ENCODE measurements at regions not wholly inside any gene's neighbourhood (a gene's known extent, or its start where the extent isn't known, plus 50 kb on each side); places are given as distances from the start of the nearest gene placed in this dataset.

DNA sequence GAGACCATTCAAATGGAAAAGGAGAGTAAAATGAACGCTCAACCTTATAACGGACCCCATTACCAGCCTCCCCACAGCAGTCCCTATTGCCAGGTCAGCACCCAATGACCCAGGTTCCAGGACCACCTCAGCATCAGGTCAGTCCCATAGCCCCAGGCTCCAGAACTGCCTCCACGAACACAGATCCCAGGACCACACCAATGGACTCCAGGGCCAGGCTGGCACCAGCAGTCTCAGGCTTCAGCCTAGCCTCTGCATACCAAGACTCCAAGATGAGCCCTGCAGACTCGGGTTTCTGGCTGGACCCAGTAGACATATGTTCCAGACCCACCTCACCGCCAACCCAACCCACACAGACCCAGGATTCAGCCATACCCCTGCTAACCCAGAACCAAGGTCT lies 625.0 kb upstream of the RGS18 start:
- WGBS, 5 donors, result 65 to 92% (median 85%) methylated on average over 3 to 5 of the region's 5 CpGs
- intact Hi-C loops (cut with DNase I; ENCODE audit: low total_unique reads), result no loop called here
- TF ChIP-seq POLR2A (IDR thresholded peaks at IDR 0.05) (no peak), POLR2AphosphoS5 (IDR thresholded peaks at IDR 0.05) (no peak)

DNA sequence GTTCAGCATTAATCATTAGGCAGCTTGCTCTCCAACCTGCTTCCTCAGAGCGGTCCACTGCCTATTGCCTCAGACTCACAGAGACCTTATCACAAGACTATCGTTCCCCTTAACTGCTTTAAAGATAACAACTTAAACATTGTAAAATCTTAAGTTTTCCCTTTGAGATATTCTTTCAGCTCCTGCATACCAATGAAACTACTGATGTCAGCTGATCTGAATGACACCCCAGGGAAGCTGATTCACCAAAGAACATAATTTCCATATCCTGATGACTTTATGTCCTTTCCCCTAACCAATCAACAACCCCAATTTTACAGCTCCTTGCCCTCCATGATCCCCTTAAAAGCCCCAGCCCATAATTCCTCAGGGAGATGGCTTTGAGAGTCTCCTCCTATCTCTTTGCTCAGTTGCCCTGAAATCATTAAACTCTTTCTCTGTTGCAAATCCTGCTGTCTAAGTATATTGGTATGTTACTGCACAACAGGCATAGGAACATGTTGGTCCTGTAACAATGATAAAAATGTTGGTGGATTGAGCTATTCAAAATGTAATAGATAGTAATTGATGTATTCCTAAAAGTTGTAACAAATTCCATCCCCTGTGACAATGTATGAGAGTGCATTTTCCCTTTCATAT lies 621.4 kb upstream of the RGS18 start:
- Histone ChIP-seq H3K36me3 (no peaks in the 10 kb centered on the region), H3K9me3 (peaks cover 0 to 27% (median 15%) of the 10 kb centered on the region in 8 donors), H3K27me3 (replicated peaks in 1 of 7) (no peaks in the 10 kb centered on the region), H3K4me3 (no peak overlapping the region), H3K27ac (no peak overlapping the region), H3K4me1 (no peaks in the 10 kb centered on the region)
- intact Hi-C loops (cut with DNase I; ENCODE audit: low total_unique reads), result no loop called here
- DNase-seq, result no peak
- TF ChIP-seq CTCF (IDR thresholded peaks at IDR 0.05 in 8 of 11, conservative IDR thresholded peaks at IDR 0.05 in 3 of 11) (no peak), POLR2AphosphoS5 (IDR thresholded peaks at IDR 0.05) (no peak), POLR2A (IDR thresholded peaks at IDR 0.05) (no peak)
- WGBS, 5 donors, result 80 to 93% (median 85%) methylated on average over 2 of the region's 2 CpGs

More for the DNA sequence above, 625.0 kb upstream of the RGS18 start:
- Histone ChIP-seq H3K36me3 (no peaks in the 10 kb centered on the region), H3K4me3 (no peak overlapping the region), H3K27me3 (replicated peaks in 1 of 7) (no peaks in the 10 kb centered on the region), H3K27ac (no peak overlapping the region), H3K4me1 (no peaks in the 10 kb centered on the region), H3K9me3 (peaks cover 0 to 27% (median 14%) of the 10 kb centered on the region in 8 donors)
- peak; percentile 37 for DNase-seq

DNA sequence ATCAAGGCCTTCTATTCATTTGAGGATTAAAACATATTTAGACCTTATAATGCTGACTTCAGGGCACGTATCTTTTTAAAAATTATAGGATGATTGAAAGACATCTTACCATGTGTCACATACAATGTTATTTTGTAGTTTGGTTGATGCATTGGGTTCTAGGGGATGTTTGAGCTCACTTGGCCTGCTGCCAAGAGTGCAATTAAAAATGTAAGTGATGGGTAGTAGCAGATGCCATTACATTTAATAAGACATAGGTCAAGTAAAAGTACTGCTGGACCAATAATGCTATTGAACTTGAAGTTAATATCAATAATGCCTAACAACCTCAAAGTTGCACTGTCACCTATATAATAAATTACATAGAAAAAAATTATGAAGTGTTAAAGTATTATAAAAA lies 616.5 kb upstream of the RGS18 start:
- intact Hi-C loops (cut with DNase I; ENCODE audit: low total_unique reads), result no loop called here
- Histone ChIP-seq H3K4me1 (no peaks in the 10 kb centered on the region), H3K27me3 (replicated peaks in 1 of 7) (no peaks in the 10 kb centered on the region), H3K4me3 (no peak overlapping the region), H3K27ac (no peak overlapping the region), H3K9me3 (peaks cover 0 to 15% (median 12%) of the 10 kb centered on the region in 8 donors), H3K36me3 (no peaks in the 10 kb centered on the region)
- no peak for DNase-seq
- 69 to 79% (median 74%) methylated on average over 1 of the region's 1 CpG for WGBS, 5 donors
- TF ChIP-seq POLR2A (IDR thresholded peaks at IDR 0.05), result no peak
- TF ChIP-seq CTCF (IDR thresholded peaks at IDR 0.05 in 8 of 11, conservative IDR thresholded peaks at IDR 0.05 in 3 of 11), result no peak
- no peak for TF ChIP-seq POLR2AphosphoS5 (IDR thresholded peaks at IDR 0.05)

DNA sequence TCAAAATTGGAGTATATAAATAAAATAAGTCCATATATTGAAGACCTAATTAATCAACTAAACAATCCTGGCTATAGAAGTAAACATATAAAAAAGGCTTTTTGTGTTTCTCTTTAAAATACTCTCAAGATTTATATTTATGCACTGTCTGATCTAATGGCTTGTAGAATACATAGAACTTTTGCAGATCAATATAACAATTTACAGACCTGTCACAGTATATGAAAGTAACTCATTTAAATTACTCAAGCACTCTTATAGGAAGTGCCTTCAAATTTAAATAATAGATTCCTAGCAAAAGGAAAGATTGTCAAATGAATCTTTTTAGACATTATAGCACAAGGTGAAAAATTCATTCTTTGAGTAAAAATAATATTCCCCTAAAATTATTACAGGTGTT lies 615.8 kb upstream of the RGS18 start:
- TF ChIP-seq POLR2AphosphoS5 (IDR thresholded peaks at IDR 0.05) (no peak), POLR2A (IDR thresholded peaks at IDR 0.05) (no peak), CTCF (IDR thresholded peaks at IDR 0.05 in 8 of 11, conservative IDR thresholded peaks at IDR 0.05 in 3 of 11) (no peak)
- Histone ChIP-seq H3K4me1 (no peaks in the 10 kb centered on the region), H3K4me3 (no peak overlapping the region)

More for the DNA sequence above, 615.8 kb upstream of the RGS18 start:
- no peaks in the 10 kb centered on the region for H3K27me3 ChIP-seq (replicated peaks in 1 of 7)
- no peaks in the 10 kb centered on the region for H3K36me3 ChIP-seq
- no peak for DNase-seq
- peaks cover 0 to 8% (median 7%) of the 10 kb centered on the region in 8 donors for H3K9me3 ChIP-seq
- no peak overlapping the region for H3K27ac ChIP-seq
- intact Hi-C loops (cut with DNase I; ENCODE audit: low total_unique reads), result no loop called here
